ENCODE measurements at regions not wholly inside any gene's neighbourhood (a gene's known extent, or its start where the extent isn't known, plus 50 kb on each side); places are given as distances from the start of the nearest gene placed in this dataset.
A peak's percentile ranks its signal among the peaks of the same experiment; 100 is the strongest.

DNA sequence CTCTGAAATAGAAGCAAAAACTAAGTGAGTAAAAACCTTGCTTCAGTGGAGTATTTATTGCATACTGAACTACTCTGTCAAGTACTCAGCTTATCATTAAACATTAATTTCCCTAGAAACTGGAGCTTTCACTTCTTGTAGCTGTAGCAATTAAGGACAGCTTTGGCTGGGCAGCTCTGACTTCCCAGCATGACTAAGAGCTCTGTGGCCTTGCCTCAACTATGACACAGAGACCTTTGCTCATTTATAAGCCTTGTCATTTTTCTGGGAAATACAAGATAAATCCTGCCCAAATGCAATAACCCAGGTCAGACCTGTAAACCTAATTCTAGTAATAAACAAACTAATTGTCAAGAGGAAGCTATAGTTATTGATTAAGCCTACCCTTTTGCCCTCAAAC, 65.4 kb upstream of the STK32A start:
- peak; percentile 18 for DNase-seq (ENCODE audit: low read depth)

- DNase-seq (ENCODE audit: low read depth) = no peak
These were observed 64.9 kb upstream of the STK32A start for GRCh38 chr5:147169901-147170300.

DNA sequence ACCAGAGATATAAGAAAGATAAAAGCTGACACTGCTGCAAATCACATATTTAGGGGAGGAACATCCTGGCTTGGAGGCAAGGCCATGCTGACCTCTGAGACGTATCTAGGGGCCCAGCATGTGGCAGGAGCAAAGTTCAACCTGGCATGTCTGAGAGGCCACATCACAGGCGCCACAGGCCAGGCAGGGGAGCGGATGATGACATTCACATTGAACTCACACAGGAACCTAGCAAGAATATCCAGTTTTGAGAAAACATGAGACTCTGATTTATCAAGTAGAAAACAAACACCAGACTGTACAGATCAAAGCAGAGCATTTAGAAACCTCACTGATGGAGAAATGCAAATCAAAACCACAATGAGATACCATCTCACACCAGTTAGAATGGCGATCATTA, 64.2 kb upstream of the STK32A start:
- no peak for DNase-seq (ENCODE audit: low read depth)

GRCh38 chr5:147174671-147175265, 60.1 kb upstream of the STK32A start:
- DNase-seq (ENCODE audit: low read depth) = no peak

DNA sequence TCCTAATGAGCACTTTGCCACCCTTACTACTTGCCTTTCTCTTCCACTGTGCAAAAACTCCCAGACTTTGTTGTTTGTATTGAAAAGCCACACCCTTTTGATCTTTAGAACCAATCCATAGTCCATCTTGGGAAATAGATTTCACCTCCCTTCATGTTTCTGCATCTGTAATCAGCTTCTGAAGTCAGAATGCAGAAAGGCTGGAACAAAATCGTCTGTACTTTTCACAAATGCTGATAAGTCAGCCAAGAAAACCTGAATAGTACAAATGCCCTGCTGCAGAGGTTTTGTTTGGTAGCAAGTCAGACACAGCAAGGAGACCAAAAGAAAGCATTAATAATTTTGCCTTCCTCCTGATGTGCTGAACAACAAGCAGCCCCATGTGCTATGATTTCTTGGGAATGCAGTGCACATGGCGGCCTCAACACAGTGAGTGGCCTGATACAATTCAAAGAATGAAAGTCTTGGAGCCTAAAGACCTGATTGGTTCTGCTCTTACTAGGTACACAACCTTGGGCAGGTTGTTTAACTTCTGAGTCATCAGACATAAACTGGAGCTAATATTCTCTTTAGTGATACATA, 59.2 kb upstream of the STK32A start:
- DNase-seq (ENCODE audit: low read depth) = no peak

DNA sequence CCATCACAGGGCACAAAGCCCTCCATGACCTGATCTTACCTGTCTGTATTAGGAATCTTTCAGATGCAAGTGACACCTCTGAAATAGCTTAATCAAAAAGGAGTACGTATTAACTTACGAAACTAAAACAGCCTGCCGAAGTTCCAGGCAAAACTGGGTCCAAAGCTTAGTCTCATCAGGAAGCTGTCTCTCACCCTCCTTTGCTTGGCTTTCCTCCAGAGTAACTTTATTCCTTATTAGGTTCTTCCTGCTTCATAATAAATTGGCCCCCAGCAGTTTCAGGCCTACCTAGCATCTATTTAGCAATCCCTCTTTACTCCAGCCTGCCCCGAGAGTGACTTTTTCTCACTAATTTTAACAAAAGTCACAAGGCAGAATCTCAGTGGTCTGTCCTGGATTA, 58.4 kb upstream of the STK32A start:
- no peak for DNase-seq (ENCODE audit: low read depth)

DNA sequence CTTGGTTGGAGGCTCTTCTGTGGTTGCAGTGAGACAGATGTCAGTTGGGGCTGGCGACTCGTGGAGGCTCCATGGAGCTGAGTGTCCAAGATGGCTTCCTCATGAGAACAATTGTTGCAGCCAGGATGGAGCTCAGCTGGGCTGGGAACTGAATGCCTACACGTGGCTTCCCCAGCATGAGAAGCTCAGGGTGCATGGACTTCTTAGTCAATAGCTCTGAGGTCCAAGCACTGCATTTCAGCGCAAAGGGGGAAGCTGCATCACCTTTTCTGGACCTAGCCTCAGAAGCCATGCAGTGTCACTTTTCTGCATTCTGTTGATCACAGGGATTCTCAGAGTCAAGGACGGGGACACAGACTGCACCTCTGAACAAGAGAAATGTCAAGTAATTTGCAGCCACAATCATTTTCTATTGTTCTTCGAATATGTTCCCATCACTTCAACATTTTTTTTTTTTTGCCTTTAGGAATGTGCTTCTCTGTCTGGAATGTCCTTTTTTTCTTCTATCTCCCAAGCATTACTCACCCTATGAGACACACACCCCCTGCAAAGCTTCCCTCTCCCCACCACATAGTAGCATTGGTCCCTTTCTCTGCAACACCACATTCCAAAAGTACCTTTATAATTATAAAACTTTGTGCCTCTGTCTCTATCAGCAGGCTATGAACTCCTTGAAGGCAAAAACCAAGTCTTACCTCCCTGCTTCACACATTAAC, 57.5 kb upstream of the STK32A start:
- DNase-seq (ENCODE audit: low read depth) = no peak

DNA sequence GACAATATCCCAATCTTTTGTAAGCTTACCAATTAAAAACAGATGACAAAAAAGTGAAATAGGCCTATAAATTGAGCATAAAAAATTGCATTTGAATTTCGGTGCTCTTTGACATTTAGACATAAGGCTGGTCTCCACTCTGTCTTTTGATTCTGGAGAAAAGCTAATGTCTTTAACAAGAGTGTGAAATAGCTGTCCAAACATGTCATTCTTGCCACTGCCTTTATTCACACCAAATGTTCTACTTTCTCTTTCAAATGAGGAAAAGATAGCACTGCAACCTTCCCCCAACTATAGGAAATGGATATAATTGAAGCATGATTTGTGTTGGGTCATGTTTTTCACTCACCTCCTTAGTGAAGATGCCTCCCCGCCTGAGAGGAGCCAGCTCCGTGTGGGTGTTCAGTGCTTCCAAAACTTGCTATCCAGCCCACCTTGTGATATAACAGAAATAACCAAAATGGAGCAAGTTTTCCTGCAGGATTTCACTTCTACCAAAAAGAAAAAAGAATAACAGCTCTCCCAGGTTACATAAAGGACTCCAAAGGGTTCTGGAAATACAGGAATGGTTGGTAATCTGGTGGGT, 55.2 kb upstream of the STK32A start:
- DNase-seq (ENCODE audit: low read depth) = no peak

DNA sequence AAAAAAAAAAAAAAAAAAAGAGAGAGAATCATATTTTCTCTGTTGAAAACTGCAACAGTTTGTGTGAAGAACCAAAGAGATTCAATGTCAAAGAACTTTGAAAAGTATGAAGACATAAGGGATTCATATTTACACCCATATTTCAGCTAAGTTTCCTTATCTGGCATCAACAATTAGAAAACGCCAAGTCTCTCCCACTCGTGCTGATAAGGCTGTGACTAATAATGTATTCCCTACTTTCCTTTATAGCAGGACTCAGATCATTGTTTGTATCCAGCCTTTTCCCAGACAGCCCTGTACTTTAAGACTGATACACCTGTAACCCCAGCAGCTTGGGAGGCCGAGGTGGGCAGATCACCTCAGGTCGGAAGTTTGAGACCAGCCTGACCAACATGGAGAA, 54.1 kb upstream of the STK32A start:
- DNase-seq (ENCODE audit: low read depth) = no peak
